Lung (tissue), 11 donors: ENCODE measurements at regions not wholly inside any gene's neighbourhood (a gene's known extent, or its start where the extent isn't known, plus 50 kb on each side); places are given as distances from the start of the nearest gene placed in this dataset.

Experiments used
- ATAC-seq: fragments of 200-7000 bp; cut with Tn5 transposase; one replicate; pipeline ENCODE4 v1.9.1; 2020; ENCODE audit warnings: moderate number of reproducible peaks; ENCODE audit not compliant: insufficient read depth, low FRiP score
- DNase-seq, 3 donors: peaks; one replicate each; pipeline ENCODE4 v3.0.0-alpha.2; 2013 to 2017
- H3K27ac ChIP-seq, 2 donors: one replicate each; pipeline ENCODE4 v1.5.1; 2013; ENCODE audit warnings: mild to moderate bottlenecking in 2 of 2, moderate library complexity in 2 of 2, control low read depth in 1 of 2, inconsistent platforms in 1 of 2, low read depth in 1 of 2, low read length in 1 of 2
- H3K27me3 ChIP-seq, 3 donors: one replicate each; pipeline ENCODE4 v1.5.1; 2013; ENCODE audit warnings: low read length in 2 of 3; ENCODE audit not compliant: control insufficient read depth in 3 of 3, insufficient read depth in 3 of 3
- H3K36me3 ChIP-seq, 4 donors: one replicate each; pipeline ENCODE4 v1.5.1; 2013; ENCODE audit warnings: low read length in 4 of 4, mild to moderate bottlenecking in 1 of 4, moderate library complexity in 1 of 4; ENCODE audit not compliant: control insufficient read depth in 4 of 4, insufficient read depth in 4 of 4
- H3K4me1 ChIP-seq, 5 donors: one replicate each; pipeline ENCODE4 v1.5.1; 2013; ENCODE audit warnings: low read length in 5 of 5, mild to moderate bottlenecking in 2 of 5, moderate library complexity in 1 of 5; ENCODE audit not compliant: control insufficient read depth in 5 of 5, insufficient read depth in 5 of 5
- H3K4me3 ChIP-seq: one replicate; pipeline ENCODE4 v1.5.1; 2013; ENCODE audit warnings: mild to moderate bottlenecking, control low read depth, moderate library complexity
- H3K9ac ChIP-seq, 2 donors: one replicate each; pipeline ENCODE4 v1.5.1; 2013; ENCODE audit warnings: low read length in 2 of 2, control low read depth in 1 of 2; ENCODE audit not compliant: insufficient read depth in 1 of 2
- H3K9me3 ChIP-seq, 4 donors: one replicate each; pipeline ENCODE4 v1.5.1; 2013; ENCODE audit warnings: low read length in 3 of 4, mild to moderate bottlenecking in 1 of 4, moderate library complexity in 1 of 4; ENCODE audit not compliant: control insufficient read depth in 4 of 4, insufficient read depth in 3 of 4
- WGBS, 2 donors: extraction: QIAGEN DNeasy Blood & Tissue Kit; methylation state at CpG; one replicate each; pipeline ENCODE4 v1.1.7; 2013; 5-methylcytosine and 5-hydroxymethylcytosine counted together
- TF ChIP-seq, protein P1 (sequence below): IDR thresholded peaks from 2 replicates; pipeline ENCODE4 v1.5.1; 2012; ENCODE audit warnings: mild to moderate bottlenecking; ENCODE audit errors: control extremely low read depth, extremely low read depth
- donor health status: control.
- donor health status: control.
- donor health status: Bipolar disorder and iron deficiency.
- donor health status: healthy.
- donor health status: DM: yes; HTN: yes; CAD: no.

DNA sequence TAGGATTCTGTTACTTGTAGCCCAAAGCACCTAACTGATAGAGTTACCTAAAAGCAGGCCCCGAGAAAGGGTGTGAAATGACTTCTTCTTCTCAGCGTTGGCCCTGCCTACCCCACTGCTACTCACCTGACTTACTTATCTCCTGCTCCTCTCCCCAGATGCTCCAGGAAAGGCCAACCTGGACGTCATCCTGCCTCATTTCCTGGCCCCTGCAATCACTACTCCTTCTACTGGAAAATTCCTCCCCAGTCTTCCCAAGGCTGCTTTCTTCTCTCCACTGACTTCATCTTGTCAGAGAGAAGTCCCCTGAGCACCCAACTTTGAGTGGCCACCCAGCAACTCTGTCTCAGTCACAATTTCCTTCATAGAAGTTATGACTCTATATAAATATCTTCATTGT lies 63.4 kb upstream of the KLF7 start:
- no peak overlapping the region for H3K9ac ChIP-seq
- TF ChIP-seq, protein P1, sequence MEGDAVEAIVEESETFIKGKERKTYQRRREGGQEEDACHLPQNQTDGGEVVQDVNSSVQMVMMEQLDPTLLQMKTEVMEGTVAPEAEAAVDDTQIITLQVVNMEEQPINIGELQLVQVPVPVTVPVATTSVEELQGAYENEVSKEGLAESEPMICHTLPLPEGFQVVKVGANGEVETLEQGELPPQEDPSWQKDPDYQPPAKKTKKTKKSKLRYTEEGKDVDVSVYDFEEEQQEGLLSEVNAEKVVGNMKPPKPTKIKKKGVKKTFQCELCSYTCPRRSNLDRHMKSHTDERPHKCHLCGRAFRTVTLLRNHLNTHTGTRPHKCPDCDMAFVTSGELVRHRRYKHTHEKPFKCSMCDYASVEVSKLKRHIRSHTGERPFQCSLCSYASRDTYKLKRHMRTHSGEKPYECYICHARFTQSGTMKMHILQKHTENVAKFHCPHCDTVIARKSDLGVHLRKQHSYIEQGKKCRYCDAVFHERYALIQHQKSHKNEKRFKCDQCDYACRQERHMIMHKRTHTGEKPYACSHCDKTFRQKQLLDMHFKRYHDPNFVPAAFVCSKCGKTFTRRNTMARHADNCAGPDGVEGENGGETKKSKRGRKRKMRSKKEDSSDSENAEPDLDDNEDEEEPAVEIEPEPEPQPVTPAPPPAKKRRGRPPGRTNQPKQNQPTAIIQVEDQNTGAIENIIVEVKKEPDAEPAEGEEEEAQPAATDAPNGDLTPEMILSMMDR, result no peak
- 60 to 64% methylated on average over 3 of the region's 3 CpGs for WGBS, 2 donors
- peak overlapping the region in 1 of 2 donors; percentile 20 for H3K27ac ChIP-seq
- H3K9me3 ChIP-seq, result no peaks in the 10 kb centered on the region
- H3K36me3 ChIP-seq, result no peaks in the 10 kb centered on the region
- peaks cover 0 to 23% (median 9%) of the 10 kb centered on the region in 5 donors for H3K4me1 ChIP-seq
- no peak for DNase-seq
- no peak for ATAC-seq
- H3K4me3 ChIP-seq, result no peak overlapping the region
- no peaks in the 10 kb centered on the region for H3K27me3 ChIP-seq

DNA sequence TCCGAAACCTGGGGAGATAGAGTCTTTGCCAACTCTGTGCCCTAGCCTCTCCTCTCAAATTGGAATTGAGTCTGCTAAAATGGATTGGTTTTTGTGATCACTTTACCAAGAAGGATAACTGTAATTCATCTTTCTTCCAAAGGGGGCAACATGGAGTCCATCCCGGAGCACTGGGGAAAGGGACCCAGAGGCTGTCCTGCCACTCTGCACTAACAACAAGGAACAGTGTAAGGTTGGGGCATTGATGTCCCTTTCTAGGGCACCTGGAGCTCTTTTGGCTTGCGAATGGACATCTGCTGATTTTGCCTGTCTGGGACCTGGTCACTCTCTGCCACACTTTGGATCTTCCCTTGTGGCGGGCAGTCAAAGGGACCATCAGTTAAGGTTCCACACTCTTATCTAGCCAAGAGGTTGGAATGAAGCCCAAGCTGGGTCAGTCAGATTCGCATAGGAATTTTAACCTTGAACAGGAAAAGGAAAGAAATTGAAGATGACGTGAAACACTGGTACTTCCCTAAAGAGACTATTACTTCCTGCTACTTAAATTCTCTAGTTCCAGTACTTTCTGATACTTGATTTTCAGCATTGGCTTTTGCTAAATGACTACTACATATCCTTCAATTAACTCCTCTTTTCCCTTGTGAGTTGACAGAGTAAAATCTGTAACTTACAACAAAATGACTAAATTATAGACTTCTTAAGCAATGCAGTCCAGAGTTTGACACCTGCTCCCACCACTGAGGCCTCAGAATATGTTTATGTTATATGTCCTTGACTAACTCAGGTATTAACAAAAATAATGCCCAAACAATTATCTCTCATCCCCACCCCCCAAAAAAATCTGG lies 64.7 kb upstream of the KLF7 start:
- no peaks in the 10 kb centered on the region for H3K9me3 ChIP-seq
- no peak overlapping the region for H3K27ac ChIP-seq
- 56 to 64% methylated on average over 6 of the region's 6 CpGs for WGBS, 2 donors
- H3K27me3 ChIP-seq, result no peaks in the 10 kb centered on the region
- no peak for DNase-seq
- TF ChIP-seq, protein P1, result no peak
- H3K9ac ChIP-seq, result no peak overlapping the region
- peaks cover 0 to 22% (median 4%) of the 10 kb centered on the region in 5 donors for H3K4me1 ChIP-seq
- no peaks in the 10 kb centered on the region for H3K36me3 ChIP-seq
- no peak for ATAC-seq
- no peak overlapping the region for H3K4me3 ChIP-seq

DNA sequence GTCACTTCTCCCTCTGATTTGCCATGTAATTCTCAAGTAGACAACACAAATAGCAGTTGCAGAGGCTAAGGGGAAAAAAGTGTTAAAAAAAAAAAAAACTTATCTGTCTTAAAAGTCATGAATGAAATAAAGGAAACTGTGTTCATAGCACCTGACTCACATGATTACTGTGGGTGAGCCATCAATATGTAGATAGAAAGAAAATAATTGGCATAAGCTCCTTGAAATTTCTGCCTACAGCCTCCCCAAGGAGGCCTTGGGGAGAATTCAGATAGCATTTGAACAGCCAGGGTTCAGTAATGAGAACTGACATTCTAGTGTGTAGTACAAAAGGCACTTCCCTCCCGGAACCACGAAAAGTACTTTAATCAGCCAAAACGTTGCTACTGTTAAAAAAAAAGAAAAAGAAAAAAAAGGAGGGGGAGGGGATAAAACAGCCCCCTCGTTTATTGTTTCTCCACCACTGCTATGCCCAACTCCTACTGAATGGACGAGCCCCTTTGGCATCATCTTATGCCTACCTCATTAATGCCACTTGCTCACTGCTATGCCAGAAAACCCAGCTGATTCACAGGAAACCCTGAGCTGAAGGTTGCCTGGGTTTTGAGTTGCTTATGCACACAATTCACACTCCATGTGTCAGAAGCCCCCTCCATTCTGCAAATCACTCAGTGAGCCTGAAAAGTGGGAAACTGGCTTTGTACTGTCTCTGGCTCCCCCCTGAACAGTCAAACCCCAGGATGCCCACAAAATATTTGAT lies 65.5 kb upstream of the KLF7 start:
- Histone ChIP-seq H3K9ac (no peak overlapping the region), H3K27ac (no peak overlapping the region), H3K9me3 (no peaks in the 10 kb centered on the region), H3K27me3 (no peaks in the 10 kb centered on the region), H3K4me1 (peaks cover 0 to 20% (median 4%) of the 10 kb centered on the region in 5 donors), H3K4me3 (no peak overlapping the region), H3K36me3 (no peaks in the 10 kb centered on the region)
- WGBS, 2 donors, result 44 to 51% methylated on average over 5 of the region's 5 CpGs
- ATAC-seq, result no peak
- DNase-seq, result no peak
- TF ChIP-seq, protein P1, result no peak
